Keratinocyte (primary cell): ENCODE measurements at regions not wholly inside any gene's neighbourhood (a gene's known extent, or its start where the extent isn't known, plus 50 kb on each side); places are given as distances from the start of the nearest gene placed in this dataset.

Source experiments
- EZH2 ChIP-seq: IDR thresholded peaks from one replicate; pipeline ENCODE4 v1.6.1; 2012; ENCODE audit warnings: inconsistent platforms, mild to moderate bottlenecking, low read length, moderate library complexity
- TF ChIP-seq, protein P1 (sequence below), 3 experiments: IDR thresholded peaks in 1 of 3; conservative IDR thresholded peaks in 1 of 3; optimal IDR thresholded peaks in 1 of 3; 2 replicates in 2 of 3; 3 replicates in 1 of 3; pipeline versions ENCODE3 to v1.5.1; 2011; ENCODE audit warnings: low read length in 3 of 3, mild to moderate bottlenecking in 3 of 3, moderate library complexity in 2 of 3, control low read depth in 1 of 3, inconsistent platforms in 1 of 3; ENCODE audit not compliant: insufficient read depth in 2 of 3; ENCODE audit errors: extremely low read depth in 1 of 3

DNA sequence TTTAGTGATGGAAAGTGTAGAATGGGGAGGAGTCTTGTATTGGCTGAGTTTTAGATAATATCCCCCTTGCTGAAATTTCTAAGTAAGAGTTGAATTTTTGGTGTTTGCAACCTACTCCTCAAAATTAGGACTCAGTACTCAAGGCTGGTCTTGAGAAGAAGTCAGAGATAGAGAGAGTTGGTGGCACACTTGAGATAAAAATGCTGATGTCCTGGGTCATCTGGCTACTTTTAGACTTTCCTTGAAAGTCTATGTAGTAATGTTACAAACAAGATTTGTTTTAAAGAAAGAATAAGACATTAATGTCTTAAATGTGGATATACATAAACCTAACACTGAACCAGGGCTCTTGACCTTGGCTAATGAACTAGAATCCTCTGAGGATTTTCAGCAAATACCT is 62.5 kb upstream of the MLIP start:
- TF ChIP-seq, protein P1, sequence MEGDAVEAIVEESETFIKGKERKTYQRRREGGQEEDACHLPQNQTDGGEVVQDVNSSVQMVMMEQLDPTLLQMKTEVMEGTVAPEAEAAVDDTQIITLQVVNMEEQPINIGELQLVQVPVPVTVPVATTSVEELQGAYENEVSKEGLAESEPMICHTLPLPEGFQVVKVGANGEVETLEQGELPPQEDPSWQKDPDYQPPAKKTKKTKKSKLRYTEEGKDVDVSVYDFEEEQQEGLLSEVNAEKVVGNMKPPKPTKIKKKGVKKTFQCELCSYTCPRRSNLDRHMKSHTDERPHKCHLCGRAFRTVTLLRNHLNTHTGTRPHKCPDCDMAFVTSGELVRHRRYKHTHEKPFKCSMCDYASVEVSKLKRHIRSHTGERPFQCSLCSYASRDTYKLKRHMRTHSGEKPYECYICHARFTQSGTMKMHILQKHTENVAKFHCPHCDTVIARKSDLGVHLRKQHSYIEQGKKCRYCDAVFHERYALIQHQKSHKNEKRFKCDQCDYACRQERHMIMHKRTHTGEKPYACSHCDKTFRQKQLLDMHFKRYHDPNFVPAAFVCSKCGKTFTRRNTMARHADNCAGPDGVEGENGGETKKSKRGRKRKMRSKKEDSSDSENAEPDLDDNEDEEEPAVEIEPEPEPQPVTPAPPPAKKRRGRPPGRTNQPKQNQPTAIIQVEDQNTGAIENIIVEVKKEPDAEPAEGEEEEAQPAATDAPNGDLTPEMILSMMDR (optimal IDR thresholded peaks at IDR 0.05 in 1 of 3, IDR thresholded peaks at IDR 0.05 in 1 of 3, conservative IDR thresholded peaks at IDR 0.05 in 1 of 3; ENCODE audit: extremely low read depth in 1 of 3, insufficient read depth in 2 of 3, low read length in 3 of 3), result no peak
- TF ChIP-seq EZH2, result no peak
